AG10803 (cell line): ENCODE measurements at regions not wholly inside any gene's neighbourhood (a gene's known extent, or its start where the extent isn't known, plus 50 kb on each side); places are given as distances from the start of the nearest gene placed in this dataset.
"Not testable (repeated sequence)": the region's sequence is repeated elsewhere in the genome, so short reads cannot be mapped to it uniquely, and the experiment has no call there.

Experiments
- DNase-seq: peaks from one replicate; pipeline ENCODE4 v3.0.0; 2010; ENCODE audit warnings: low read depth
- H3K4me3 ChIP-seq: 2 replicates; pipeline ENCODE4 v1.5.1; 2011; ENCODE audit warnings: mild to moderate bottlenecking, low read length, control low read depth
- TF ChIP-seq, protein P1 (sequence below): conservative IDR thresholded peaks from 2 replicates; pipeline ENCODE4 v1.5.1; 2011; ENCODE audit warnings: mild to moderate bottlenecking, low read length, control low read depth, inconsistent platforms

DNA sequence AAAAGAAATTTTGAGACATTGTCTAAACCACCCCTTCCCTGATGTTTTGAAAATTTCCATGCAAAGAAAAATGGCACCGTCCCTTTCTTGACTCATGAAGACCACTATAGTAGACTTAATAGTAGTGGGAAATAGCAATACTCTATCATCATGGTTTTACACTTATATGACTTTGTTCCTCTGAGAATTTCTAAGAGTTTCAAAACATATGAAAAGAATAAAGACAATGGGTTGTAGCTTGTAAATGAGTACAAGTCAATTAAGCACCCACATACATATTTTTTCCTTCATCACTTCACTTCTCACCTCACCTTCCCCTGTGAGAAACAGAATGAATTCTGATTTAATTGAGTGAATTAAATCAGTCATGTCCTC, 151.7 kb downstream of the LYPLAL1 start:
- no peak overlapping the region for H3K4me3 ChIP-seq
- DNase-seq = no peak
- TF ChIP-seq, protein P1, sequence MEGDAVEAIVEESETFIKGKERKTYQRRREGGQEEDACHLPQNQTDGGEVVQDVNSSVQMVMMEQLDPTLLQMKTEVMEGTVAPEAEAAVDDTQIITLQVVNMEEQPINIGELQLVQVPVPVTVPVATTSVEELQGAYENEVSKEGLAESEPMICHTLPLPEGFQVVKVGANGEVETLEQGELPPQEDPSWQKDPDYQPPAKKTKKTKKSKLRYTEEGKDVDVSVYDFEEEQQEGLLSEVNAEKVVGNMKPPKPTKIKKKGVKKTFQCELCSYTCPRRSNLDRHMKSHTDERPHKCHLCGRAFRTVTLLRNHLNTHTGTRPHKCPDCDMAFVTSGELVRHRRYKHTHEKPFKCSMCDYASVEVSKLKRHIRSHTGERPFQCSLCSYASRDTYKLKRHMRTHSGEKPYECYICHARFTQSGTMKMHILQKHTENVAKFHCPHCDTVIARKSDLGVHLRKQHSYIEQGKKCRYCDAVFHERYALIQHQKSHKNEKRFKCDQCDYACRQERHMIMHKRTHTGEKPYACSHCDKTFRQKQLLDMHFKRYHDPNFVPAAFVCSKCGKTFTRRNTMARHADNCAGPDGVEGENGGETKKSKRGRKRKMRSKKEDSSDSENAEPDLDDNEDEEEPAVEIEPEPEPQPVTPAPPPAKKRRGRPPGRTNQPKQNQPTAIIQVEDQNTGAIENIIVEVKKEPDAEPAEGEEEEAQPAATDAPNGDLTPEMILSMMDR = no peak

DNA sequence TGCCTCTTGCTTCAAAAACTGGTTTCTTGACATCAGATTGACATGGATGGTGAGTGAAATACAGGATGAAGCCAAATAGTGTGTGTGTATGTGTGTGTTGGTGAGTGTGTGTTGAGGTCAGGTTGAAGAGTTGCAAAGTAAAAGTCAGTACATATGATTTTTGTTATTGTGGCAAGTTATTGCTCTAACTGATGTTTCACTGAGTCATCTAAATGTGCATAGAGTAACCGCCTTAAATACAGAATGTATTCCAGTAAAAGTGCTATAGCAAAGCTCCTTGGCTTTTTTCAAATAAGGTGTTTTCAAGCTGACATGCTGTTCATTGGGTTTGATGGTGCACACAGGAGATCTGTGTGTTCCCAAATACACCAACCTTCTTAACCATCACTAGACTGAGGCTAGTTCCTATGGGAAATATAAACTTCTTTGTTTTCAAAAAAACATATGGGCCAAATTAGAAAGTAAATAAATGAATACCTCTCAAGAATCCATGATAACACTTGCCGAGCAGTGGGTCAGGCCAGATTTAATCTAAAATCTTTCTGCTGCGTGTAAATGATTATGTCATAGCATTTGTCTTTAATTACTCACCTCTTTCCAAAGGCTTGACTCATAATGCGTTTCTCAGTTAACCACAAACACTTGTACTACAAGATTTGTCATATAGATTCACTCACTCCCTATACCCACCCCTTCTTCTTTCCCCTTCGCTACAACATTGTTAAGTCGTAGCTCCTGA, 151.1 kb downstream of the LYPLAL1 start:
- peak; percentile 87 for DNase-seq
- TF ChIP-seq, protein P1 = no peak
- H3K4me3 ChIP-seq = no peak overlapping the region

DNA sequence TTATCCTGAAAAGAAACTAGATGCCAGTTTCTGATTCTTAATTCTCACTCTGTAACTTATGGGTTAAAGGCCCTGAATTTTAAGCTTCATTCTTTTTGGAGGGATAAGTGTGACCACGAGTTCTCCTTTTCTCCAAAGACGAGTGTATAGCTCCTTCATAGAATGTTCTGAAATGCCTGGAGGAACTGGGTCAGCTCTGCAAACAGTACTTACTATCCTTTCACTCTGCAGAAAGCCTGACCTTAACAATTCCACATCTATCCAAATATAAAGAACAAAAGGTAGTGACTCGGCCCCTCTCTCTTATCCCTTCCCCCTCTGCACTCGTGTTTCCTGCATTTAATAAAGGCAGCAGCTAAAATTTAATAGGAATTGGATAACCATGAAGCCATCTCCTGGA, 150.5 kb downstream of the LYPLAL1 start:
- no peak overlapping the region for H3K4me3 ChIP-seq
- TF ChIP-seq, protein P1 = no peak
- no peak for DNase-seq

DNA sequence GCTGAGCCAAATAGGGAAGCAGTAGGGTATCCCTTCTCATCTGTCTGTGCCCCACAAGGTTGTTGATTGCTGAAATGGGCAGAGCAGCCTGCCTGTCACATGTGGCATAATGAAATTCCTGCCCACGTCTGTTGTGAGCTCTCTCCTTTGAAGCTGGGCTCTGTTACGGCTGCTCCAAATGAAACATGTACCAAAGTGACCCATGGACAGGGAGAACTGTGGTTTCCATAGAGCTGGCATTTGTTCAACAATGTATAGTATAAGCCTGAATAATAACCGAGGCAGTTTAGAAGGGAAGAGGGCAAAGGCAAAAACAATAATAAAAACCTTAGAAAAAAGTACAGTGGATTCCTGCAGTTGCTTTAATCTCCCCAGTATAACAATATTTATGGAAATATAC, 149.7 kb downstream of the LYPLAL1 start:
- TF ChIP-seq, protein P1 = no peak
- H3K4me3 ChIP-seq = no peak overlapping the region
- no peak for DNase-seq

DNA sequence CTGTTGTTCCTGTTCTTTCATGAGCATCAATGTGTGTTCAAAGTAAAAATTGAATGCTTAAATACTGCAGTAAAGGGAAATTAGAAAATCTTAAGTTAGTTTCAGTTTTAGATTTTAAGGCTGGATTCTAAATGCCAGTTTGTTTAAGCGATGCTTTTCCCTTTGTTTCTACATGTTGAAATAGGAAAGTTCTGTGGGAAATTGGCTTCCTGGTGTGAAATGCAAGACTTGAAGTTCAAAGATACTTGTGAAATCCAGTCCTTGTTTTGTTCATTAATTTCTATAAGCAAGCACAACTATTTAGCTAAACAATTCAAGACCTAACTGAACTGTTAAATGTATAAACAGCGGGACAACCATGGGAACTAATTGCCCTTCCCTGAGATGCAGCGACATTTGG, 149.1 kb downstream of the LYPLAL1 start:
- H3K4me3 ChIP-seq = no peak overlapping the region
- TF ChIP-seq, protein P1 = no peak
- no peak for DNase-seq

DNA sequence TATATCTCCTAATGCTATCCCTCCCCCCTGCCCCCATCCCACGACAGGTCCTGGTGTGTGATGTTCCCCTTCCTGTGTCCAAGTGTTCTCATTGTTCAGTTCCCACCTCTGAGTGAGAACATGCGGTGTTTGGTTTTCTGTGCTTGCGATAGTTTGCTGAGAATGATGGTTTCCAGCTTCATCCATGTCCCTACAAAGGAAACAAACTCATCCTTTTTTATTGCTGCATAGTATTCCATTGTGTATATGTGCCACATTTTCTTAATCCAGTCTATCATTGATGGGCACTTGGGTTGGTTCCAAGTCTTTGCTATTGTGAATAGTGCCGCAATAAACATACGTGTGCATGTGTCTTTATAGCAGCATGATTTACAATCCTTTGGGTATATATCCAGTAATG, 146.9 kb downstream of the LYPLAL1 start:
- DNase-seq, H3K4me3 ChIP-seq: not testable (repeated sequence)

DNA sequence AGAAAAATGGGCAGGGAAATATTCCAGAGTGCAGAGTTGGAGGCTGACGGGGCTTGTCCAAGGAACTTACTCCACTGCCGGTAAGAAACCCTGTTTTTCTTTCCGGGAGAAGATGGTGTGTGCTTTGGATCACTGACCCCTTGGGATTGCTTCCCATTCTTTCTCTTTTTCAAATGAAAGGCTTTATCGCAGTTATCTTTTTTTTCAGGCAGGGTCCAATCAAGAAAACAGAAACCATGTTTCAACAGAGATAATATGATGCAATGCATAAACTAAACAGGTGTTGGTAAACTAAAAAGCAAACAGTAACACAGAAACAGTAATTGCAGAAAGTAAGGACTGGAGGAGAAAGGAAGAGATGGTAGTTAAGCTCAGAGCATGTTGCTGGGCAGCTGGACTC, 145.1 kb downstream of the LYPLAL1 start:
- TF ChIP-seq, protein P1 = no peak
- no peak overlapping the region for H3K4me3 ChIP-seq
- DNase-seq = no peak
